Stomach (tissue), 4 donors: ENCODE measurements at regions not wholly inside any gene's neighbourhood (a gene's known extent, or its start where the extent isn't known, plus 50 kb on each side); places are given as distances from the start of the nearest gene placed in this dataset.

Experiments
- CTCF ChIP-seq, 7 experiments: fragments of 450-650 bp in 4 of 7; fragments of 200-600 bp in 3 of 7; sonication (generic) in 3 of 7; IDR thresholded peaks; one replicate each; pipeline ENCODE4 v1.5.1; 2016 to 2019; ENCODE audit warnings: antibody characterized with exemption in 7 of 7, control low read depth in 2 of 7, mild to moderate bottlenecking in 1 of 7
- EP300 ChIP-seq: sonication (generic); formaldehyde crosslinking; IDR thresholded peaks from one replicate; pipeline ENCODE4 v1.6.1; 2017; ENCODE audit warnings: antibody characterized with exemption

DNA sequence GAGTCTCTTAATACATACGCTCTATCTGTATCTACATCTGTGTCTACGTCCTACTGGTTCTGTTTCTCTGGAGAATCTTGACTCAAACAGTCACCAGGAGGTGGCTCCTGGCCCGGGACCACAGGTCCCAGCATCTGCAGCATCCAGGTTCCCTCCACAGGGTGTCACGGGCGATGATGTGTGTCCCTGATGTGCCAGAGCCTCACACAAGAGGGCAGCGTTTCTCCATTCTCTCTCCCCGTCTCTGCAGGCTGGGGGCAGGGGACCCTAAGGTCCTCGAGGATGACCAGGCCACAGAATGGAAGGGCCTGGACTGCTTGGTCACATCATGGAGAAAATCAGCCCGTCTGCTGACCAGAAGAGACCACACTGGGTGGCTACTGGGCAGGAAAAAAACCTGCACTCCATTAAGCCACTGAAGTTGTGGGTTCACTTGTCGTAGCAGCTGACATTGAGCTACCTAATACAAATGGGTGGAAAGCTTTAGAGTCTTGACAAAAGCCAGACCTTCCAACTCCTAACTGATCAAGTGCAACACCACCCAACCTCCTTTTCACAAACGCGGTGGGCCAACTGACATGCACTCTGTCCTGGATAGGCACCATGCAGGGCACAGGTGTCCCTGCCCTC lies 392.5 kb downstream of the CTTN start:
- TF ChIP-seq CTCF (IDR thresholded peaks at IDR 0.05) (no peak), EP300 (no peak)
